HG03025 (cell line): ENCODE measurements at regions not wholly inside any gene's neighbourhood (a gene's known extent, or its start where the extent isn't known, plus 50 kb on each side); places are given as distances from the start of the nearest gene placed in this dataset.

Source experiments
- ATAC-seq: cut with Tn5 transposase; IDR thresholded peaks from one replicate; pipeline ENCODE4 v1.9.1; 2021; ENCODE audit warnings: mild to moderate bottlenecking, moderate library complexity; ENCODE audit not compliant: unreplicated experiment, low FRiP score

- ATAC-seq: no peak
These were observed 77.6 kb downstream of the PCDH1 start for GRCh38 chr5:141800617-141801016.

- no peak for ATAC-seq
These were observed 78.6 kb downstream of the PCDH1 start for GRCh38 chr5:141799507-141800167.

- ATAC-seq: no peak
These were observed 80.8 kb downstream of the PCDH1 start for GRCh38 chr5:141797425-141797824.

GRCh38 chr5:141795421-141795820, 82.8 kb downstream of the PCDH1 start:
- no peak for ATAC-seq

- ATAC-seq: no peak
These were observed 84.3 kb downstream of the PCDH1 start for GRCh38 chr5:141793881-141794280.

- no peak for ATAC-seq
These were observed 84.8 kb downstream of the PCDH1 start for GRCh38 chr5:141793403-141793802.

GRCh38 chr5:141790630-141791029, 87.6 kb downstream of the PCDH1 start:
- no peak for ATAC-seq

GRCh38 chr5:141789330-141789729, 88.9 kb downstream of the PCDH1 start:
- ATAC-seq: no peak

GRCh38 chr5:141788296-141788970, 89.8 kb downstream of the PCDH1 start:
- no peak for ATAC-seq

- no peak for ATAC-seq
These were observed 90.8 kb downstream of the PCDH1 start for GRCh38 chr5:141787376-141787775.

GRCh38 chr5:141786700-141787099, 91.5 kb downstream of the PCDH1 start:
- ATAC-seq: no peak

GRCh38 chr5:141785711-141786110, 92.5 kb downstream of the PCDH1 start:
- no peak for ATAC-seq

GRCh38 chr5:141785135-141785534, 93.1 kb downstream of the PCDH1 start:
- ATAC-seq: no peak

- ATAC-seq: no peak
These were observed 93.7 kb downstream of the PCDH1 start for GRCh38 chr5:141784529-141784928.

GRCh38 chr5:141783947-141784296, 94.3 kb downstream of the PCDH1 start:
- ATAC-seq: no peak

- no peak for ATAC-seq
These were observed 94.9 kb downstream of the PCDH1 start for GRCh38 chr5:141783005-141783946.

- ATAC-seq: no peak
These were observed 96.3 kb downstream of the PCDH1 start for GRCh38 chr5:141781910-141782309.

GRCh38 chr5:141780952-141781781, 97.0 kb downstream of the PCDH1 start:
- peak; percentile 61 for ATAC-seq

- ATAC-seq: no peak
These were observed 97.8 kb downstream of the PCDH1 start for GRCh38 chr5:141780240-141780951.

- ATAC-seq: no peak
These were observed 97.5 kb upstream of the ARAP3 start for GRCh38 chr5:141779503-141779973.
